Endothelial cell of umbilical vein (primary cell): ENCODE measurements at regions not wholly inside any gene's neighbourhood (a gene's known extent, or its start where the extent isn't known, plus 50 kb on each side); places are given as distances from the start of the nearest gene placed in this dataset.

Experiments used
- BruUV-seq: library from RNA; stranded (reverse); fragments of 400-500 nt; replicated peaks from 2 replicates; lab custom pipeline; 2021; lab: Mats Ljungman, UMichigan
- CTCF ChIA-PET: fragments of 300-600, 350-600 bp; sonication (Branson Sonifier 250); formaldehyde crosslinking; loops from one replicate; lab custom pipeline; 2021; ENCODE audit warnings: antibody characterized with exemption, inconsistent platforms; lab: Charles Lee
- POLR2A ChIA-PET: fragments of 300-600, 350-600 bp; sonication (Branson Sonifier 250); formaldehyde crosslinking; loops from one replicate; lab custom pipeline; 2021; ENCODE audit warnings: antibody characterized with exemption, inconsistent platforms; lab: Charles Lee
- DNase-seq: peaks from one replicate; pipeline ENCODE4 v3.0.0-alpha.2; 2011; ENCODE audit warnings: low read depth, low spot score
- FAIRE-seq: peaks from 2 replicates; lab custom pipeline; 2011; peaks lifted over from hg19 to GRCh38; lab: Jason Lieb, UNC
- H2AFZ ChIP-seq: 2 replicates; pipeline ENCODE4 v1.6.0; 2012; ENCODE audit warnings: low read depth, low read length, control low read depth, inconsistent platforms
- H3K27ac ChIP-seq: 2 replicates; pipeline ENCODE4 v1.5.1; 2011; ENCODE audit warnings: low read depth, mild to moderate bottlenecking, control low read depth, low read length, moderate library complexity; ENCODE audit not compliant: insufficient read depth
- H3K27me3 ChIP-seq, 2 experiments: 2 replicates each; pipeline versions ENCODE4 v1.6.0 to v1.6.1; 2011; ENCODE audit warnings: low read length in 2 of 2, mixed read lengths in 1 of 2; ENCODE audit not compliant: control insufficient read depth in 2 of 2, insufficient read depth in 2 of 2
- H3K36me3 ChIP-seq, 2 experiments: 2 replicates in 1 of 2; 3 replicates in 1 of 2; pipeline ENCODE4 v1.5.1; 2011; ENCODE audit warnings: low read length in 2 of 2, mild to moderate bottlenecking in 1 of 2, moderate library complexity in 1 of 2; ENCODE audit not compliant: control insufficient read depth in 2 of 2, insufficient read depth in 2 of 2; ENCODE audit errors: extremely low read depth in 1 of 2
- H3K4me1 ChIP-seq: 3 replicates; pipeline ENCODE4 v1.5.1; 2011; ENCODE audit warnings: mild to moderate bottlenecking, low read length; ENCODE audit not compliant: control insufficient read depth, insufficient read depth; ENCODE audit errors: extremely low read depth
- H3K4me2 ChIP-seq: 2 replicates; pipeline ENCODE4 v1.6.1; 2011; ENCODE audit warnings: low read length, control low read depth, mixed read lengths; ENCODE audit not compliant: insufficient read depth
- H3K4me3 ChIP-seq, 3 experiments: fragments of 200-600 bp in 1 of 3; sonication (generic), shearing (Covaris generic) in 1 of 3; replicated peaks in 1 of 3; 2 replicates each; pipeline ENCODE4 v1.5.1; 2011 to 2016; ENCODE audit warnings: control low read depth in 3 of 3, low read length in 3 of 3, mild to moderate bottlenecking in 2 of 3, inconsistent platforms in 1 of 3, low read depth in 1 of 3, moderate library complexity in 1 of 3; ENCODE audit not compliant: insufficient read depth in 1 of 3
- H3K79me2 ChIP-seq: 2 replicates; pipeline ENCODE4 v1.6.0; 2012; ENCODE audit warnings: low read length, inconsistent platforms; ENCODE audit not compliant: control insufficient read depth, insufficient read depth
- H3K9ac ChIP-seq: replicated peaks from 2 replicates; pipeline ENCODE3; 2011; ENCODE audit warnings: low read length, control low read depth; ENCODE audit not compliant: insufficient read depth; ENCODE audit errors: extremely low read depth
- H3K9me1 ChIP-seq: replicated peaks from 3 replicates; pipeline ENCODE4 v1.6.0; 2011; ENCODE audit warnings: mild to moderate bottlenecking, low read length; ENCODE audit not compliant: control insufficient read depth, insufficient read depth; ENCODE audit errors: extremely low read depth
- H3K9me3 ChIP-seq: replicated peaks from 2 replicates; pipeline ENCODE4 v1.5.1; 2012; ENCODE audit warnings: low read length, inconsistent platforms; ENCODE audit not compliant: control insufficient read depth, insufficient read depth
- H4K20me1 ChIP-seq: replicated peaks from 2 replicates; pipeline ENCODE3; 2011; ENCODE audit warnings: mild to moderate bottlenecking, low read length; ENCODE audit not compliant: control insufficient read depth, insufficient read depth; ENCODE audit errors: extremely low read depth
- EZH2 ChIP-seq: IDR thresholded peaks from 2 replicates; pipeline ENCODE4 v1.6.1; 2012; ENCODE audit warnings: borderline replicate concordance, low read depth, mild to moderate bottlenecking, moderate library complexity, low read length, inconsistent platforms; ENCODE audit not compliant: severe bottlenecking
- FOS ChIP-seq: IDR thresholded peaks from 2 replicates; pipeline ENCODE4 v1.6.1; 2011; ENCODE audit warnings: mild to moderate bottlenecking, low read length, moderate library complexity, borderline replicate concordance; ENCODE audit not compliant: insufficient read depth
- GATA2 ChIP-seq: IDR thresholded peaks from 2 replicates; pipeline ENCODE4 v1.7.0; 2011; ENCODE audit warnings: low read depth, mild to moderate bottlenecking, moderate library complexity, mixed read lengths, low read length; ENCODE audit not compliant: insufficient read length, insufficient read depth
- JUN ChIP-seq: IDR thresholded peaks from 2 replicates; pipeline ENCODE4 v1.6.1; 2011; ENCODE audit warnings: borderline replicate concordance, low read depth; ENCODE audit not compliant: insufficient read length, insufficient read depth
- MYC ChIP-seq: IDR thresholded peaks from one replicate; pipeline ENCODE4 v1.6.1; 2011; ENCODE audit warnings: mild to moderate bottlenecking, low read depth, low read length
- POLR2A ChIP-seq: IDR thresholded peaks from 2 replicates; pipeline ENCODE4 v1.6.1; 2012; ENCODE audit warnings: low read depth, mild to moderate bottlenecking, control low read depth, low read length
- POLR2AphosphoS5 ChIP-seq: IDR thresholded peaks from 2 replicates; pipeline ENCODE4 v1.6.1; 2012; ENCODE audit warnings: low read depth, mild to moderate bottlenecking, control low read depth, low read length, moderate library complexity; ENCODE audit not compliant: insufficient read depth
- dilution Hi-C: fragments of 300-500 bp; cut with MboI; formaldehyde crosslinking; loops from one replicate; pipeline ENCODE4 v1.15.0; 2019; ENCODE audit warnings: low sequenced_read_pairs; ENCODE audit not compliant: extremely low pct_ligation_motif_present
- intact Hi-C: fragments of 100-400 bp; cut with micrococcal nuclease; formaldehyde crosslinking; loops from one replicate; pipeline ENCODE4 v1.10.0; 2022
- TF ChIP-seq, protein P1 (sequence below), 2 donors: IDR thresholded peaks; 1 replicate in 1 of 2; 2 replicates in 1 of 2; pipeline ENCODE4 v1.5.1; 2011; ENCODE audit warnings: low read length in 2 of 2, mild to moderate bottlenecking in 2 of 2, moderate library complexity in 2 of 2, control low read depth in 1 of 2, inconsistent platforms in 1 of 2, low read depth in 1 of 2; ENCODE audit not compliant: insufficient read depth in 1 of 2; ENCODE audit errors: extremely low read depth in 1 of 2
- TF ChIP-seq, protein P2 (sequence below): IDR thresholded peaks from 2 replicates; pipeline ENCODE4 v1.6.1; 2011; ENCODE audit not compliant: insufficient read depth, insufficient read length

DNA sequence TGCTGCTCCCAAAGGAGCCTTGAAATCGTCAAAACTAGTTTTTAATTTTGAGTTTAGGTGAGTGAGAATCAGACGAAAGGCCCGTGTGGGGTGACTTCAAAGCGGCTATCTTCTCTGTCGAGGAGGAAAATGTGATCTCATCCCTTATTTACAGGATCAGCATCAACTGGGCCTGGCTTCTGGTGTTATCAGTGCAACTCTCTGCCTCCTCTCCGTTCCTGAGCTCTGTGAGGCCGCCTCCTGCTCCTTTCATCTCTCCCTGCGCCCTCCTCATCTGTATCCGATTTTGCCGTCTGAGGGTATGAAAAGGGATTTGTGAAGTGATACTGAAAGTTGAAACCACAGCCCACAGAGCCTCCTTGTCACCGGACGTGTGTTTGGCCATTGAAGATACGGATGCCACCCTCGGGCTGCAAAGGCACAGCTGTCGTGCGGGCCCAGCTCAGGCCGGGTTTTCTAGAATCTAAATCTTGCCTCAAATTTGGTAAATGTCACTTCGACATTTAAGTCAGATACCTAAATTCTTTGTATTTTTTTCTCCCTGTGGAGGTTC, 408.7 kb upstream of the ADARB2 start:
- TF ChIP-seq, protein P1, sequence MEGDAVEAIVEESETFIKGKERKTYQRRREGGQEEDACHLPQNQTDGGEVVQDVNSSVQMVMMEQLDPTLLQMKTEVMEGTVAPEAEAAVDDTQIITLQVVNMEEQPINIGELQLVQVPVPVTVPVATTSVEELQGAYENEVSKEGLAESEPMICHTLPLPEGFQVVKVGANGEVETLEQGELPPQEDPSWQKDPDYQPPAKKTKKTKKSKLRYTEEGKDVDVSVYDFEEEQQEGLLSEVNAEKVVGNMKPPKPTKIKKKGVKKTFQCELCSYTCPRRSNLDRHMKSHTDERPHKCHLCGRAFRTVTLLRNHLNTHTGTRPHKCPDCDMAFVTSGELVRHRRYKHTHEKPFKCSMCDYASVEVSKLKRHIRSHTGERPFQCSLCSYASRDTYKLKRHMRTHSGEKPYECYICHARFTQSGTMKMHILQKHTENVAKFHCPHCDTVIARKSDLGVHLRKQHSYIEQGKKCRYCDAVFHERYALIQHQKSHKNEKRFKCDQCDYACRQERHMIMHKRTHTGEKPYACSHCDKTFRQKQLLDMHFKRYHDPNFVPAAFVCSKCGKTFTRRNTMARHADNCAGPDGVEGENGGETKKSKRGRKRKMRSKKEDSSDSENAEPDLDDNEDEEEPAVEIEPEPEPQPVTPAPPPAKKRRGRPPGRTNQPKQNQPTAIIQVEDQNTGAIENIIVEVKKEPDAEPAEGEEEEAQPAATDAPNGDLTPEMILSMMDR (IDR thresholded peaks at IDR 0.05; ENCODE audit: extremely low read depth in 1 of 2, insufficient read depth in 1 of 2, low read depth in 1 of 2, low read length in 2 of 2), result no peak
- TF ChIP-seq POLR2A (no peak), MYC (no peak), FOS (no peak), POLR2AphosphoS5 (no peak), GATA2 (no peak), JUN (no peak), EZH2 (no peak)
- TF ChIP-seq, protein P2, sequence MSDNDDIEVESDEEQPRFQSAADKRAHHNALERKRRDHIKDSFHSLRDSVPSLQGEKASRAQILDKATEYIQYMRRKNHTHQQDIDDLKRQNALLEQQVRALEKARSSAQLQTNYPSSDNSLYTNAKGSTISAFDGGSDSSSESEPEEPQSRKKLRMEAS, result no peak
- dilution Hi-C loops (no loop called here), intact Hi-C loops (no loop called here)
- POLR2A ChIA-PET, result no interaction called here
- FAIRE-seq, result no peak
- CTCF ChIA-PET, result no interaction called here
- Histone ChIP-seq H3K27me3 (no peaks in the 10 kb centered on the region), H3K9ac (no peak overlapping the region), H3K4me3 (no peak overlapping the region), H3K79me2 (no peaks in the 10 kb centered on the region), H3K9me3 (peaks cover 6% of the 10 kb centered on the region), H2AFZ (no peak overlapping the region), H4K20me1 (no peaks in the 10 kb centered on the region), H3K4me1 (no peaks in the 10 kb centered on the region), H3K9me1 (no peaks in the 10 kb centered on the region), H3K27ac (no peak overlapping the region), H3K4me2 (no peak overlapping the region), H3K36me3 (no peaks in the 10 kb centered on the region)
- DNase-seq, result no peak
- BruUV-seq, result no TSS peak
